Heart right ventricle (tissue), 16 donors: ENCODE measurements at regions not wholly inside any gene's neighbourhood (a gene's known extent, or its start where the extent isn't known, plus 50 kb on each side); places are given as distances from the start of the nearest gene placed in this dataset.

Experiments
- ATAC-seq, 8 donors: fragments of 200-7000 bp; cut with Tn5 transposase; one replicate each; pipeline ENCODE4 v1.9.1; 2020; ENCODE audit warnings: mild to moderate bottlenecking in 8 of 8, moderate library complexity in 8 of 8, moderate number of reproducible peaks in 1 of 8
- DNase-seq, 2 donors: peaks; one replicate each; pipeline ENCODE4 v3.0.0-alpha.2; 2020
- H3K27ac ChIP-seq, 10 donors: fragments of 200-600 bp; sonication (generic) in 2 of 10; one replicate each; pipeline versions ENCODE4 v1.5.0 to v1.8.0; 2020 to 2022; ENCODE audit warnings: mild to moderate bottlenecking in 3 of 10
- H3K27me3 ChIP-seq, 7 donors: fragments of 200-600 bp; one replicate each; pipeline ENCODE4 v1.8.0; 2021 to 2022; ENCODE audit warnings: mild to moderate bottlenecking in 2 of 7
- H3K36me3 ChIP-seq, 9 donors: fragments of 200-600 bp; sonication (generic) in 1 of 9; one replicate each; pipeline versions ENCODE4 v1.5.0 to v1.8.0; 2020 to 2022; ENCODE audit warnings: mild to moderate bottlenecking in 2 of 9
- H3K4me1 ChIP-seq, 9 donors: fragments of 200-600 bp; sonication (generic) in 1 of 9; one replicate each; pipeline versions ENCODE4 v1.5.0 to v1.8.0; 2020 to 2022; ENCODE audit warnings: mild to moderate bottlenecking in 4 of 9
- H3K4me3 ChIP-seq, 10 donors: fragments of 200-600 bp; sonication (generic) in 2 of 10; one replicate each; pipeline versions ENCODE4 v1.5.0 to v1.8.0; 2020 to 2022; ENCODE audit warnings: mild to moderate bottlenecking in 7 of 10, moderate library complexity in 2 of 10
- H3K9me3 ChIP-seq, 11 donors: fragments of 200-600 bp in 10 of 11; sonication (generic) in 2 of 11; one replicate each; pipeline versions ENCODE4 v1.5.0 to v1.8.0; 2013 to 2022; ENCODE audit warnings: mild to moderate bottlenecking in 2 of 11, control low read depth in 1 of 11, moderate library complexity in 1 of 11
- CTCF ChIP-seq, 9 donors: fragments of 200-600 bp; sonication (generic) in 2 of 9; IDR thresholded peaks; one replicate each; pipeline versions ENCODE4 v1.5.0 to v1.8.0; 2021 to 2022; ENCODE audit warnings: antibody characterized with exemption in 9 of 9, mild to moderate bottlenecking in 5 of 9, moderate library complexity in 1 of 9
- WGBS, 2 donors: extraction: QIAGEN DNeasy Blood & Tissue Kit; methylation state at CpG; one replicate each; pipeline ENCODE4 v1.1.7; 2013; ENCODE audit warnings: inconsistent platforms in 1 of 2; 5-methylcytosine and 5-hydroxymethylcytosine counted together
- intact Hi-C, 10 donors: fragments of 100-400 bp; cut with DNase I; formaldehyde crosslinking; loops; one replicate each; pipeline versions ENCODE4 v1.11.1 to v1.14.2; 2022
- donor health status: Arrhythmogenic right ventricular cardiomyopathy.
- donor health status: ischemic (EF 13 %, LVEDD 7.1; RV severe dilation, severe dysfunction).
- donor health status: healthy with polysubstance abuse.
- donor health status: DM: no; HTN: yes; CAD: no.
- donor health status: DM: no; HTN: no; CAD: no.
- donor health status: ischemic (EF 25% LVEDD 6.9; RV normal size, moderate dysfunction).
- donor health status: ischemic (EF 25% LVEDD 5.7; RV mildly dilated, moderate dysfunction).
- donor health status: healthy.
- donor health status: DM: yes; HTN: yes; CAD: no.
- donor health status: Ischemic cardiomyopathy.
- donor health status: ischemic (EF 35%, LVEDD 5.7; RV mildly dilated, moderate dysfunction).
- donor health status: nonischemic (EF 11% LVEDD 7.7; RV severe dilation, severe dysfunction).
- donor health status: DM: yes; HTN: yes; CAD: no.
- donor health status: PGD.
- donor health status: ischemic (EF 29% LVEDD 5.4; RV normal size, mild dysfunction).
- donor health status: nonischemic (EF 23%, LVEDD 6.1; RV moderate dilation, normal function).

GRCh38 chr5:22911019-22911418 is 57.9 kb upstream of the CDH12 start:
- no peak for DNase-seq
- intact Hi-C loops, result no loop called here
- ATAC-seq, result no peak

DNA sequence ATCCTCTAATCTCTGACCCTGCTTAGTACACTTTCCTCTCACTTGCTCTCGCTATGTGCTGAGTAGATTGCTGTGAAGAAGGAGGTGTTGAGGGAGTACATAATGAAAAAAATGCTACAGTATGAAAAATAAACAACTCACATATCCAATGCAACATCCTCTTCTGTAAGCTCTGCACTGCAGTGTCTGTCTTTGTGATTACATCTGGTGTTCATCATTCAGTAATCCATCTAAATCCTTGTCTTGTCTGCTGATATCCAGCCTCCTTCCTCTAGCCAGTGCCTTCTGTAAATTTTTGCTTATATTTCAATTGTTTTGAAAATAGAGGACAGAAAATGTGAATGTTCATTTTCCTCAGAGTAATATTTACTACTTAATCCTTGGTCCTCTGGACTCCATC is 57.4 kb upstream of the CDH12 start:
- ATAC-seq, result no peak
- 61 to 79% methylated on average over 1 of the region's 1 CpG for WGBS, 2 donors

More at GRCh38 chr5:22911019-22911418, 57.9 kb upstream of the CDH12 start:
- H3K27ac ChIP-seq, result no peak overlapping the region
- H3K4me3 ChIP-seq, result no peak overlapping the region
- no peaks in the 10 kb centered on the region for H3K27me3 ChIP-seq
- H3K9me3 ChIP-seq, result no peaks in the 10 kb centered on the region
- no peaks in the 10 kb centered on the region for H3K36me3 ChIP-seq
- no peak for TF ChIP-seq CTCF (IDR thresholded peaks at IDR 0.05)
- H3K4me1 ChIP-seq, result no peaks in the 10 kb centered on the region

GRCh38 chr5:22908586-22908985 is 55.4 kb upstream of the CDH12 start:
- no peak overlapping the region for H3K27ac ChIP-seq
- no peaks in the 10 kb centered on the region for H3K9me3 ChIP-seq
- intact Hi-C loops, result no loop called here
- no peaks in the 10 kb centered on the region for H3K27me3 ChIP-seq
- no peak overlapping the region for H3K4me3 ChIP-seq
- H3K36me3 ChIP-seq, result no peaks in the 10 kb centered on the region
- ATAC-seq (no peak), DNase-seq (no peak)
- TF ChIP-seq CTCF (IDR thresholded peaks at IDR 0.05), result no peak
- H3K4me1 ChIP-seq, result no peaks in the 10 kb centered on the region

More for the DNA sequence above, 57.4 kb upstream of the CDH12 start:
- no peak overlapping the region for H3K27ac ChIP-seq
- no peaks in the 10 kb centered on the region for H3K27me3 ChIP-seq
- intact Hi-C loops, result no loop called here
- no peaks in the 10 kb centered on the region for H3K36me3 ChIP-seq
- H3K9me3 ChIP-seq, result no peaks in the 10 kb centered on the region
- no peak overlapping the region for H3K4me3 ChIP-seq
- no peak for TF ChIP-seq CTCF (IDR thresholded peaks at IDR 0.05)
- no peaks in the 10 kb centered on the region for H3K4me1 ChIP-seq
- DNase-seq, result no peak

GRCh38 chr5:22908129-22908528 is 55.0 kb upstream of the CDH12 start:
- Histone ChIP-seq H3K27me3 (no peaks in the 10 kb centered on the region), H3K9me3 (no peaks in the 10 kb centered on the region), H3K4me3 (no peak overlapping the region), H3K36me3 (no peaks in the 10 kb centered on the region), H3K27ac (no peak overlapping the region), H3K4me1 (no peaks in the 10 kb centered on the region)
- DNase-seq (no peak), ATAC-seq (no peak)
- intact Hi-C loops, result no loop called here
- TF ChIP-seq CTCF (IDR thresholded peaks at IDR 0.05), result no peak
- WGBS, 2 donors, result 86 to 92% methylated on average over 1 of the region's 1 CpG
